K562 (cell line): ENCODE measurements at regions not wholly inside any gene's neighbourhood (a gene's known extent, or its start where the extent isn't known, plus 50 kb on each side); places are given as distances from the start of the nearest gene placed in this dataset.

Experiments used
- ATAC-seq: fragments of 200-7000 bp; cut with Tn5 transposase; 3 replicates; pipeline ENCODE4 v1.9.1; 2020; ENCODE audit warnings: moderate library complexity
- BruUV-seq: library from RNA; stranded (reverse); fragments of 400-500 nt; replicated peaks from 2 replicates; lab custom pipeline; 2021; lab: Mats Ljungman, UMichigan
- CTCF ChIA-PET: fragments of 300-600 bp; formaldehyde crosslinking; extraction: SDS; loops from one replicate; lab custom pipeline; 2021; ENCODE audit warnings: low intra/inter-chr PET ratio; lab: Yijun Ruan, JAX
- POLR2A ChIA-PET: fragments of 300-600, 350-650 bp; sonication (Branson Sonifier 250); formaldehyde crosslinking; extraction: SDS; loops from one replicate; lab custom pipeline; 2021; ENCODE audit warnings: antibody characterized with exemption, inconsistent platforms; lab: Yijun Ruan, JAX
- DNase-seq, 4 experiments: peaks; one replicate each; pipeline versions ENCODE4 v3.0.0 to v3.0.0-alpha.2; 2011 to 2018; ENCODE audit warnings: low spot score in 3 of 4, mixed read lengths in 3 of 4; ENCODE audit errors: extremely low read depth in 1 of 4
- FAIRE-seq: peaks from 2 replicates; lab custom pipeline; 2011; peaks lifted over from hg19 to GRCh38; lab: Jason Lieb, UNC
- H2AFZ ChIP-seq: 2 replicates; pipeline ENCODE4 v1.6.0; 2011; ENCODE audit warnings: low read depth, low read length, control low read depth, inconsistent platforms
- H3K27ac ChIP-seq: fragments of 200-600 bp; 3 replicates; pipeline ENCODE4 v1.8.0; 2011; ENCODE audit warnings: low read depth, mild to moderate bottlenecking, control low read depth, inconsistent platforms, low read length, moderate library complexity, mixed read lengths; ENCODE audit errors: extremely low read depth
- H3K27me3 ChIP-seq, 2 experiments: fragments of 300-600 bp in 1 of 2; 2 replicates in 1 of 2; 3 replicates in 1 of 2; pipeline versions ENCODE4 v1.6.0 to v1.8.0; 2011; ENCODE audit warnings: inconsistent platforms in 2 of 2, low read length in 2 of 2, mild to moderate bottlenecking in 1 of 2, mixed read lengths in 1 of 2, moderate library complexity in 1 of 2; ENCODE audit not compliant: control insufficient read depth in 2 of 2, insufficient read depth in 2 of 2
- H3K36me3 ChIP-seq: fragments of 300-600 bp; 3 replicates; pipeline ENCODE4 v1.8.0; 2011; ENCODE audit warnings: mild to moderate bottlenecking, low read length, inconsistent platforms; ENCODE audit not compliant: control insufficient read depth, insufficient read depth
- H3K4me1 ChIP-seq, 2 experiments: fragments of 200-600 bp in 1 of 2; replicated peaks in 1 of 2; 2 replicates in 1 of 2; 3 replicates in 1 of 2; pipeline versions ENCODE4 v1.5.1 to v1.8.0; 2011; ENCODE audit warnings: inconsistent platforms in 2 of 2, low read length in 2 of 2, mild to moderate bottlenecking in 1 of 2, mixed read lengths in 1 of 2, moderate library complexity in 1 of 2; ENCODE audit not compliant: control insufficient read depth in 2 of 2, insufficient read depth in 2 of 2
- H3K4me2 ChIP-seq: 2 replicates; pipeline ENCODE4 v1.6.1; 2011; ENCODE audit warnings: low read length, control low read depth, inconsistent platforms, mixed read lengths; ENCODE audit not compliant: insufficient read depth
- H3K4me3 ChIP-seq: fragments of 200-600 bp; sonication (generic), shearing (Covaris generic); 2 replicates; pipeline ENCODE4 v1.5.1; 2016; ENCODE audit warnings: control low read depth, inconsistent platforms
- H3K79me2 ChIP-seq: fragments of 200-600 bp; 3 replicates; pipeline ENCODE4 v1.8.0; 2011; ENCODE audit warnings: low read length, inconsistent platforms; ENCODE audit not compliant: control insufficient read depth, insufficient read depth
- H3K9ac ChIP-seq, 2 experiments: 2 replicates each; pipeline versions ENCODE4 v1.6.0 to v1.6.1; 2011; ENCODE audit warnings: low read depth in 2 of 2, low read length in 2 of 2, control low read depth in 1 of 2, inconsistent platforms in 1 of 2, mild to moderate bottlenecking in 1 of 2, mixed read lengths in 1 of 2; ENCODE audit not compliant: insufficient read depth in 1 of 2
- H3K9me1 ChIP-seq: one replicate; pipeline ENCODE4 v1.6.0; 2011; ENCODE audit warnings: inconsistent platforms, mild to moderate bottlenecking, low read length, moderate library complexity; ENCODE audit not compliant: control insufficient read depth, insufficient read depth
- H3K9me3 ChIP-seq: replicated peaks from 2 replicates; pipeline ENCODE4 v1.5.1; 2011; ENCODE audit warnings: low read depth, low read length, inconsistent platforms; ENCODE audit not compliant: control insufficient read depth, insufficient read depth
- H4K20me1 ChIP-seq: replicated peaks from 2 replicates; pipeline ENCODE4 v1.6.1; 2011; ENCODE audit warnings: low read length, inconsistent platforms, mixed read lengths; ENCODE audit not compliant: control insufficient read depth, insufficient read depth
- BCL6 ChIP-seq: fragments of 250-450 bp; sonication (Bioruptor Pico); IDR thresholded peaks from 2 replicates; pipeline ENCODE4 v1.4.0; 2020
- BMI1 ChIP-seq: fragments of 150-350 bp; IDR thresholded peaks from 2 replicates; pipeline ENCODE4 v1.6.1; 2014; ENCODE audit warnings: low read length
- FOS ChIP-seq: IDR thresholded peaks from 3 replicates; pipeline ENCODE4 v1.6.1; 2011; ENCODE audit not compliant: insufficient read length; ENCODE audit errors: extremely low read depth
- HLTF ChIP-seq: fragments of 450-650 bp; IDR thresholded peaks from 2 replicates; pipeline ENCODE4 v1.6.1; 2016
- NR4A1 ChIP-seq, 2 experiments: fragments of 250-450 bp in 1 of 2; fragments of 450-650 bp in 1 of 2; sonication (Bioruptor Pico) in 1 of 2; IDR thresholded peaks; 2 replicates each; pipeline versions ENCODE4 v1.4.0 to v1.6.1; 2016 to 2020; ENCODE audit warnings: mild to moderate bottlenecking in 2 of 2, missing compliant biosample characterization in 1 of 2, missing genetic modification characterization in 1 of 2, moderate library complexity in 1 of 2
- PTTG1 ChIP-seq: fragments of 450-650 bp; IDR thresholded peaks from 2 replicates; pipeline ENCODE4 v1.6.1; 2016; ENCODE audit warnings: low read depth, mild to moderate bottlenecking, missing genetic modification characterization, missing compliant biosample characterization
- RBM34 ChIP-seq: fragments of 200-400 bp; formaldehyde crosslinking; IDR thresholded peaks from 2 replicates; pipeline ENCODE4 v1.6.1; 2018; ENCODE audit warnings: low read length, borderline replicate concordance; ENCODE audit not compliant: insufficient read depth
- SMARCE1 ChIP-seq: fragments of 450-650 bp; IDR thresholded peaks from 2 replicates; pipeline ENCODE4 v1.7.1; 2016; ENCODE audit warnings: mild to moderate bottlenecking
- TBL1XR1 ChIP-seq, 2 experiments: IDR thresholded peaks; 2 replicates each; pipeline ENCODE4 v1.6.1; 2012; ENCODE audit warnings: improper control_type of control experiment in 2 of 2, low read length in 2 of 2, mild to moderate bottlenecking in 1 of 2
- ZNF175 ChIP-seq: fragments of 200-800 bp; sonication (Bioruptor generic); IDR thresholded peaks from 2 replicates; pipeline ENCODE4 v1.6.1; 2016; ENCODE audit warnings: low read depth, mild to moderate bottlenecking, missing genetic modification characterization, missing compliant biosample characterization
- ZNF197 ChIP-seq: fragments of 200-800 bp; sonication (Bioruptor generic); IDR thresholded peaks from 2 replicates; pipeline ENCODE4 v1.6.1; 2016; ENCODE audit warnings: low read depth, missing genetic modification characterization, missing compliant biosample characterization
- ZNF212 ChIP-seq: fragments of 450-650 bp; formaldehyde crosslinking; IDR thresholded peaks from 2 replicates; pipeline ENCODE4 v1.4.0; 2020; ENCODE audit warnings: mild to moderate bottlenecking
- ZSCAN32 ChIP-seq: fragments of 450-650 bp; formaldehyde crosslinking; IDR thresholded peaks from 2 replicates; pipeline ENCODE4 v1.4.0; 2020; ENCODE audit warnings: mild to moderate bottlenecking, moderate library complexity
- WGBS: fragments of 100-300 bp; shearing (Covaris generic); methylation state at CpG from one replicate; pipeline ENCODE4 v1.1.6; 2016; ENCODE audit warnings: low coverage, mixed read lengths; ENCODE audit not compliant: insufficient coverage; ENCODE audit errors: missing lambda C conversion rate; 5-methylcytosine and 5-hydroxymethylcytosine counted together
- in situ Hi-C: fragments of 300-500 bp; cut with MboI; formaldehyde crosslinking; loops from 4 replicates; pipeline ENCODE4 v1.15.0; 2018; ENCODE audit warnings: inconsistent platforms, mixed read lengths
- intact Hi-C: fragments of 100-400 bp; cut with micrococcal nuclease; formaldehyde crosslinking; loops from 2 replicates; pipeline ENCODE4 v1.14.2; 2022
- TF ChIP-seq, protein P1 (sequence below), 2 experiments: fragments of 450-650 bp; IDR thresholded peaks; 2 replicates each; pipeline ENCODE4 v1.6.1; 2018; ENCODE audit warnings: mild to moderate bottlenecking in 2 of 2, low read depth in 1 of 2; ENCODE audit not compliant: partially characterized antibody in 2 of 2
- TF ChIP-seq, protein P2 (sequence below): conservative IDR thresholded peaks from 2 replicates; pipeline ENCODE4 v1.6.1; 2011; ENCODE audit warnings: low read depth, mild to moderate bottlenecking, low read length; ENCODE audit not compliant: control insufficient read depth
- TF ChIP-seq, protein P3 (sequence below): fragments of 250-450 bp; sonication (Bioruptor Pico); IDR thresholded peaks from 2 replicates; pipeline ENCODE4 v1.8.0; 2021; ENCODE audit warnings: moderate library complexity, mild to moderate bottlenecking, inconsistent platforms

DNA sequence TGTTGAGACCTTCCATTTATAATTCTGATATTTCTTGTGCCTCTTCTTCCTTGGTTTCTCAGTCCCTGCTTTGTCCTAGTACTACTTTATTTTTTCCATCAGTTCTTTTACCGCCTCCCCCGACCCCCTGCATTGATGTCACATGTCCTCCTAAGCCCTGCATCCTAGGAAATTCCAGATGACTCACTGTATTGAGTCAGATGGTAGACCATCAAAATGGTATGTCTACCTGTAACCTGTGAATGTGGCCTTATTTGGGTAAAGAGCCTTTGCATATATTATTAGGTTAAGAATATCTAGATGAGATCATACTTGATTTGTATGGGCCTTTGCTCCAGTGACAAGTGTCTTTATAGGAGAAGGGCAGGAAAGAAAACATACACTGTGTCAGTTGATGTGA, 515.3 kb upstream of the CA10 start:
- no peak for FAIRE-seq

More for the DNA sequence above, 515.3 kb upstream of the CA10 start:
- Histone ChIP-seq H3K9me3 (no peaks in the 10 kb centered on the region), H2AFZ (no peak overlapping the region), H3K4me1 (no peaks in the 10 kb centered on the region), H3K27me3 (no peaks in the 10 kb centered on the region), H4K20me1 (no peaks in the 10 kb centered on the region), H3K79me2 (no peaks in the 10 kb centered on the region), H3K9ac (no peak overlapping the region), H3K27ac (no peak overlapping the region), H3K4me3 (no peak overlapping the region), H3K4me2 (no peak overlapping the region), H3K9me1 (no peaks in the 10 kb centered on the region), H3K36me3 (no peaks in the 10 kb centered on the region)
- TF ChIP-seq SMARCE1 = no peak
- TF ChIP-seq, protein P1, sequence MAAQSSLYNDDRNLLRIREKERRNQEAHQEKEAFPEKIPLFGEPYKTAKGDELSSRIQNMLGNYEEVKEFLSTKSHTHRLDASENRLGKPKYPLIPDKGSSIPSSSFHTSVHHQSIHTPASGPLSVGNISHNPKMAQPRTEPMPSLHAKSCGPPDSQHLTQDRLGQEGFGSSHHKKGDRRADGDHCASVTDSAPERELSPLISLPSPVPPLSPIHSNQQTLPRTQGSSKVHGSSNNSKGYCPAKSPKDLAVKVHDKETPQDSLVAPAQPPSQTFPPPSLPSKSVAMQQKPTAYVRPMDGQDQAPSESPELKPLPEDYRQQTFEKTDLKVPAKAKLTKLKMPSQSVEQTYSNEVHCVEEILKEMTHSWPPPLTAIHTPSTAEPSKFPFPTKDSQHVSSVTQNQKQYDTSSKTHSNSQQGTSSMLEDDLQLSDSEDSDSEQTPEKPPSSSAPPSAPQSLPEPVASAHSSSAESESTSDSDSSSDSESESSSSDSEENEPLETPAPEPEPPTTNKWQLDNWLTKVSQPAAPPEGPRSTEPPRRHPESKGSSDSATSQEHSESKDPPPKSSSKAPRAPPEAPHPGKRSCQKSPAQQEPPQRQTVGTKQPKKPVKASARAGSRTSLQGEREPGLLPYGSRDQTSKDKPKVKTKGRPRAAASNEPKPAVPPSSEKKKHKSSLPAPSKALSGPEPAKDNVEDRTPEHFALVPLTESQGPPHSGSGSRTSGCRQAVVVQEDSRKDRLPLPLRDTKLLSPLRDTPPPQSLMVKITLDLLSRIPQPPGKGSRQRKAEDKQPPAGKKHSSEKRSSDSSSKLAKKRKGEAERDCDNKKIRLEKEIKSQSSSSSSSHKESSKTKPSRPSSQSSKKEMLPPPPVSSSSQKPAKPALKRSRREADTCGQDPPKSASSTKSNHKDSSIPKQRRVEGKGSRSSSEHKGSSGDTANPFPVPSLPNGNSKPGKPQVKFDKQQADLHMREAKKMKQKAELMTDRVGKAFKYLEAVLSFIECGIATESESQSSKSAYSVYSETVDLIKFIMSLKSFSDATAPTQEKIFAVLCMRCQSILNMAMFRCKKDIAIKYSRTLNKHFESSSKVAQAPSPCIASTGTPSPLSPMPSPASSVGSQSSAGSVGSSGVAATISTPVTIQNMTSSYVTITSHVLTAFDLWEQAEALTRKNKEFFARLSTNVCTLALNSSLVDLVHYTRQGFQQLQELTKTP (IDR thresholded peaks at IDR 0.05; ENCODE audit: low read depth in 1 of 2, partially characterized antibody in 2 of 2) = no peak
- no peak for TF ChIP-seq BCL6 (CRISPR knock-in tag)
- TF ChIP-seq, protein P2, sequence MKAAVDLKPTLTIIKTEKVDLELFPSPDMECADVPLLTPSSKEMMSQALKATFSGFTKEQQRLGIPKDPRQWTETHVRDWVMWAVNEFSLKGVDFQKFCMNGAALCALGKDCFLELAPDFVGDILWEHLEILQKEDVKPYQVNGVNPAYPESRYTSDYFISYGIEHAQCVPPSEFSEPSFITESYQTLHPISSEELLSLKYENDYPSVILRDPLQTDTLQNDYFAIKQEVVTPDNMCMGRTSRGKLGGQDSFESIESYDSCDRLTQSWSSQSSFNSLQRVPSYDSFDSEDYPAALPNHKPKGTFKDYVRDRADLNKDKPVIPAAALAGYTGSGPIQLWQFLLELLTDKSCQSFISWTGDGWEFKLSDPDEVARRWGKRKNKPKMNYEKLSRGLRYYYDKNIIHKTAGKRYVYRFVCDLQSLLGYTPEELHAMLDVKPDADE = no peak
- TF ChIP-seq ZNF175 = no peak
- TF ChIP-seq RBM34 = no peak
- no peak for TF ChIP-seq NR4A1 (CRISPR knock-in tag; IDR thresholded peaks at IDR 0.05)
- TF ChIP-seq NR4A1 (tag; IDR thresholded peaks at IDR 0.05) = no peak
- no peak for TF ChIP-seq BMI1
- TF ChIP-seq, protein P3, sequence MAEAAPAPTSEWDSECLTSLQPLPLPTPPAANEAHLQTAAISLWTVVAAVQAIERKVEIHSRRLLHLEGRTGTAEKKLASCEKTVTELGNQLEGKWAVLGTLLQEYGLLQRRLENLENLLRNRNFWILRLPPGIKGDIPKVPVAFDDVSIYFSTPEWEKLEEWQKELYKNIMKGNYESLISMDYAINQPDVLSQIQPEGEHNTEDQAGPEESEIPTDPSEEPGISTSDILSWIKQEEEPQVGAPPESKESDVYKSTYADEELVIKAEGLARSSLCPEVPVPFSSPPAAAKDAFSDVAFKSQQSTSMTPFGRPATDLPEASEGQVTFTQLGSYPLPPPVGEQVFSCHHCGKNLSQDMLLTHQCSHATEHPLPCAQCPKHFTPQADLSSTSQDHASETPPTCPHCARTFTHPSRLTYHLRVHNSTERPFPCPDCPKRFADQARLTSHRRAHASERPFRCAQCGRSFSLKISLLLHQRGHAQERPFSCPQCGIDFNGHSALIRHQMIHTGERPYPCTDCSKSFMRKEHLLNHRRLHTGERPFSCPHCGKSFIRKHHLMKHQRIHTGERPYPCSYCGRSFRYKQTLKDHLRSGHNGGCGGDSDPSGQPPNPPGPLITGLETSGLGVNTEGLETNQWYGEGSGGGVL (CRISPR knock-in tag) = no peak
- TF ChIP-seq ZNF212 (CRISPR knock-in tag) = no peak
- no peak for TF ChIP-seq FOS
- no peak for TF ChIP-seq ZNF197 (CRISPR knock-in tag)
- no peak for TF ChIP-seq ZSCAN32 (CRISPR knock-in tag)
- no peak for TF ChIP-seq TBL1XR1 (IDR thresholded peaks at IDR 0.05; ENCODE audit: low read length in 2 of 2)
- TF ChIP-seq HLTF = no peak
- no peak for TF ChIP-seq PTTG1 (tag)
- no peak for ATAC-seq
- POLR2A ChIA-PET = interaction anchor here (0.5 kb wide), 1 partner anchor 726 kb away, joined by 3 read pairs; no protein-coding TSS in a partner anchor
- DNase-seq = no peak
- in situ Hi-C loops (no loop called here), intact Hi-C loops (no loop called here)
- 0% methylated on average over 2 of the region's 2 CpGs for WGBS
- no TSS peak for BruUV-seq
- CTCF ChIA-PET = no interaction called here
